ENCODE measurements at regions not wholly inside any gene's neighbourhood (a gene's known extent, or its start where the extent isn't known, plus 50 kb on each side); places are given as distances from the start of the nearest gene placed in this dataset.
A peak's percentile ranks its signal among the peaks of the same experiment; 100 is the strongest.

DNA sequence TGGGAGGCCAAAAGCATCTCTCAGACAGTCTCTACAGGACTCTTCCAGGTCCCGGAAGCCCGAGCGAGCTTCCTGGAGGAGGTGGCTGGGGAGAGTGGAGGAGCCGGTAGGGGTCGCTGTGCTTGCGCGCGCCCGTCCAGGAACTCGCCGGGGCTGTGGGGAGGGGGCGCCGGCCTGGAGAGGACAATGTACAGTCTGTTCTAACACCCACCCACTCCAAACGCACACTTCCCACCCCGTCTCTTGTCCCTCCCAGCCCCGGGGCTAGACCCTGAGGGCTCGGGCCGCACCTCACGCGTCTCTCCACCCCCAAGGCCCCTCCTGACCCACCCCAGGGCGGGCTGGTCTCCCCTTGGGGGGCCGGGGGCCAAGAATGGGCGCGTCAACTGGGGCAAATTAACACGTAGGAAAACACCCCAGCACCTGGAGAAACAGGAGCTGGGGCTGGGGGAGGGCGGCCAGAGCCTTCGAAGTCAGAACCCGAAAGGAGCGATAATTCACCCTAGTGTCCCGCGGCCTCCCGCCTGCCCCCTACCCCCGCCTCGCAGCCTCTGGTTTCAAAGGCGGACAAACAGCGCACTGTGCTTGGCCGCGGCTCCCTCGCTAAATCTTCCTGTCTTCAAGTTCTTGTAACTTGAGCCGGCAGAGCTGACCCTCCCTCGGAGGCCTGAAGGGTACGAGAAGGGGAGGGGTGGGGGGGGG is 103.2 kb upstream of the FOXP4 start:
- H3K4me3 ChIP-seq, result no peak overlapping the region
- no peaks in the 10 kb centered on the region for H3K36me3 ChIP-seq
- peak overlapping the region; percentile 39 to 76 for H3K27ac ChIP-seq

DNA sequence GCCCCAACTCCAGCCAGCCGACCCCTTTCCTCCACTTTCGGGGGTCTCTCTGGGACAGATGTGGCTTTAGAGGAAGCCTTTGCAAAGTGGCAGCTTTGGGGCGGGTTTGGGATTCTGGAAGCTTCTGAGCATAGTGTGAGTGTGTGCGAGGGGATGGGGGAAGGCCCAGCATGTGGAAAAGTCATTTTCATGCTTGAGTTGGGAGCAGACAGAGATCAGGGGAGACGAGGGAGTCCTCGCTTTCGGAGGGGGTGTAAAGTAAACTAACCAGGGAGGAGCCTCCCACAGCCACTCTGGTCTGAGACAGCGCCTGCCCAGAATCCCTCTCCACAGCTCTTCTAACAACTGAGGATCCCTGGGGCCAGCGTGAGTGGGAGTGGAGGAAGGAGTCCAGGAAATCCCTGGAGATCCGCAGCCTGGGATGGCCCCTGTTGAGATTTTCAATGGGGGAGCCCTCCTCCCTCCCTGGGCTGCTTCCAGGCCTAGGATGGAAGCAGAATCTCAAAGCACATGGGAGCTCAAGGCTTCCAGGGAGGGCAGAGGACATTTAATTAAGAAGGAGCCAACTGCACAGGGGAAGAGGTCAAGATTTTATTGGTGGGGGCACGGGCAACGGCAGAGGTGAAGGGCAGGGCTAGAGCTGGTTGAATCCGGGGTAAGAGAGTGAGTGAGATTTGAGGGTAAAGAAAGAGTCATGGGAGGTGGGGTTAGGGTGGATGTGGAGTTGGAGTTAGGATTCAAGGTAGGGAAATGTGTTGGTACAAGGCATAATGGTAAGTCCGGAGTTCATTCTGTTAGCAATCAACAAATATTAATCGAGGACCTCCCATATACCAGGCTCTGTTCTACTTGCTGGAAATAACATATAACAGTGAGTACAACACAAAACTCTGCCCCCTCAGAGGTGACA is 102.3 kb upstream of the FOXP4 start:
- Histone ChIP-seq H3K4me3 (no peak overlapping the region), H3K27ac (peak overlapping the region; percentile 39 to 76), H3K27me3 (replicated peaks; ENCODE audit: insufficient read depth) (no peaks in the 10 kb centered on the region), H3K9me3 (no peaks in the 10 kb centered on the region), H3K4me1 (replicated peaks) (peaks cover 4% of the 10 kb centered on the region), H3K36me3 (no peaks in the 10 kb centered on the region)
- TF ChIP-seq POLR2A (IDR thresholded peaks at IDR 0.05) (no peak), POLR2AphosphoS5 (IDR thresholded peaks at IDR 0.05) (no peak)
- TF ChIP-seq, protein P1, sequence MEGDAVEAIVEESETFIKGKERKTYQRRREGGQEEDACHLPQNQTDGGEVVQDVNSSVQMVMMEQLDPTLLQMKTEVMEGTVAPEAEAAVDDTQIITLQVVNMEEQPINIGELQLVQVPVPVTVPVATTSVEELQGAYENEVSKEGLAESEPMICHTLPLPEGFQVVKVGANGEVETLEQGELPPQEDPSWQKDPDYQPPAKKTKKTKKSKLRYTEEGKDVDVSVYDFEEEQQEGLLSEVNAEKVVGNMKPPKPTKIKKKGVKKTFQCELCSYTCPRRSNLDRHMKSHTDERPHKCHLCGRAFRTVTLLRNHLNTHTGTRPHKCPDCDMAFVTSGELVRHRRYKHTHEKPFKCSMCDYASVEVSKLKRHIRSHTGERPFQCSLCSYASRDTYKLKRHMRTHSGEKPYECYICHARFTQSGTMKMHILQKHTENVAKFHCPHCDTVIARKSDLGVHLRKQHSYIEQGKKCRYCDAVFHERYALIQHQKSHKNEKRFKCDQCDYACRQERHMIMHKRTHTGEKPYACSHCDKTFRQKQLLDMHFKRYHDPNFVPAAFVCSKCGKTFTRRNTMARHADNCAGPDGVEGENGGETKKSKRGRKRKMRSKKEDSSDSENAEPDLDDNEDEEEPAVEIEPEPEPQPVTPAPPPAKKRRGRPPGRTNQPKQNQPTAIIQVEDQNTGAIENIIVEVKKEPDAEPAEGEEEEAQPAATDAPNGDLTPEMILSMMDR (IDR thresholded peaks at IDR 0.05), result no peak
- WGBS, result 49% methylated on average over 15 of the region's 15 CpGs
- no peak for DNase-seq (ENCODE audit: low spot score)
- intact Hi-C loops (cut with DNase I), result no loop called here

More for the DNA sequence above, 103.2 kb upstream of the FOXP4 start:
- Histone ChIP-seq H3K27me3 (replicated peaks; ENCODE audit: insufficient read depth) (no peaks in the 10 kb centered on the region), H3K4me1 (replicated peaks) (peaks cover 4% of the 10 kb centered on the region), H3K9me3 (no peaks in the 10 kb centered on the region)
- intact Hi-C loops (cut with DNase I), result no loop called here
- peak; percentile 39 for DNase-seq (ENCODE audit: low spot score)
- 6% methylated on average over 41 of the region's 42 CpGs for WGBS
- TF ChIP-seq, protein P1 (IDR thresholded peaks at IDR 0.05), result peak in 3 of 4 experiments; percentile 26 to 35 (median 27)
- TF ChIP-seq POLR2AphosphoS5 (IDR thresholded peaks at IDR 0.05), result peak; percentile 21
- TF ChIP-seq POLR2A (IDR thresholded peaks at IDR 0.05), result no peak

DNA sequence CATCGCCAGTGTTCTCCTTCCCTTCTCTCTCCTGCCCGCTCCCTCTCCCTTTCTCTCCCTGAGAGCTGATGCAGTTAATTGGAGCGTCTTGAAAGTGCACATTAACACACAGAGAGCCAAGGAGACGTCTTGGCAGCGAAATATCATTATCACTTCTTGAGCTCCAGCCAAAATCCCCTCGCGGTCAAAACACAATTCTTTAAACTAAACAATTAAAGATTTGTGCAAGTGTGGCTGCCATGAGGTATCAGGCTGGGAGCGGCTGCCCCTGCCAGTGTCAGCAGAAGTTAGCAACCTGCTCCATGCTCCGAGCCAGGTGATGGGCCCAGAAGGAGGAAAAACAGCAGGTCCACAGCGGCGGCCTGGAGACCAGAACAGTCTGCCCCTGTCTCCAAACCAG is 100.9 kb upstream of the FOXP4 start:
- no peak overlapping the region for H3K27ac ChIP-seq
- intact Hi-C loops (cut with DNase I), result no loop called here
- WGBS, result 33% methylated on average over 11 of the region's 11 CpGs
- H3K9me3 ChIP-seq, result no peaks in the 10 kb centered on the region
- TF ChIP-seq POLR2A (IDR thresholded peaks at IDR 0.05), result no peak
- TF ChIP-seq, protein P1 (IDR thresholded peaks at IDR 0.05), result no peak
- no peak for TF ChIP-seq POLR2AphosphoS5 (IDR thresholded peaks at IDR 0.05)
- no peak for DNase-seq (ENCODE audit: low spot score)
- no peaks in the 10 kb centered on the region for H3K36me3 ChIP-seq
- no peaks in the 10 kb centered on the region for H3K27me3 ChIP-seq (replicated peaks; ENCODE audit: insufficient read depth)
- no peak overlapping the region for H3K4me3 ChIP-seq
- H3K4me1 ChIP-seq (replicated peaks), result peaks cover 4% of the 10 kb centered on the region

DNA sequence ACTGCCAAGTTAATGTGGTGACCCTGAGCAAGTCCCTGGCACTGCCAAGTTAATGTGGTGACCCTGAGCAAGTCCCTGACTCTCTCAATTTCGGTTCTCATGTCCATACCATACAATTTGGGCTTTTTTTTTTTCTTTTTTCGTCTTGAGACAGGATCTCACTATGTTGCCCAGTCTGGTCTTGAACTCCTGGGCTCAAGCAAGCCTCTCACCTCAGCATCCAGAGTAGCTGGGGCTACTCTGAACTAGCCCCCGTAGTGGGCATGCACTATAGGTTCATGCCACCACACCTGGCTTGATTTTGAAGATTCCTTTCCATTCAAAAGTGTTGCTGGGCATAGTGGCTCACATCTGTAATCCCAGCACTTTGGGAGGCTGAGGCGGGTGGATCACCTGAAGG is 100.0 kb upstream of the FOXP4 start:
- WGBS, result 96% methylated on average over 4 of the region's 4 CpGs
- H3K4me1 ChIP-seq (replicated peaks), result peaks cover 4% of the 10 kb centered on the region
- no peak overlapping the region for H3K27ac ChIP-seq
- no peaks in the 10 kb centered on the region for H3K27me3 ChIP-seq (replicated peaks; ENCODE audit: insufficient read depth)
- H3K4me3 ChIP-seq, result no peak overlapping the region
- no peaks in the 10 kb centered on the region for H3K36me3 ChIP-seq
- no peak for TF ChIP-seq POLR2AphosphoS5 (IDR thresholded peaks at IDR 0.05)
- no peaks in the 10 kb centered on the region for H3K9me3 ChIP-seq
- intact Hi-C loops (cut with DNase I), result no loop called here
- no peak for DNase-seq (ENCODE audit: low spot score)

GRCh38 chr6:41446907-41447545 is 99.2 kb upstream of the FOXP4 start:
- Histone ChIP-seq H3K27ac (no peak overlapping the region), H3K4me1 (replicated peaks) (peaks cover 4% of the 10 kb centered on the region), H3K36me3 (no peaks in the 10 kb centered on the region), H3K27me3 (replicated peaks; ENCODE audit: insufficient read depth) (no peaks in the 10 kb centered on the region), H3K9me3 (no peaks in the 10 kb centered on the region), H3K4me3 (no peak overlapping the region)
- intact Hi-C loops (cut with DNase I), result no loop called here
- TF ChIP-seq, protein P1 (IDR thresholded peaks at IDR 0.05), result no peak
- no peak for TF ChIP-seq POLR2A (IDR thresholded peaks at IDR 0.05)
- no peak for TF ChIP-seq POLR2AphosphoS5 (IDR thresholded peaks at IDR 0.05)
- 96% methylated on average over 8 of the region's 8 CpGs for WGBS
- DNase-seq (ENCODE audit: low spot score), result no peak
